WTC11 (cell line): ENCODE measurements at regions not wholly inside any gene's neighbourhood (a gene's known extent, or its start where the extent isn't known, plus 50 kb on each side); places are given as distances from the start of the nearest gene placed in this dataset.
A peak's percentile ranks its signal among the peaks of the same experiment; 100 is the strongest.

Source experiments
- ATAC-seq: fragments of 200-7000 bp; cut with Tn5 transposase; 2 replicates; pipeline ENCODE4 v1.10.0; 2021; ENCODE audit warnings: mild to moderate bottlenecking, moderate library complexity
- CTCF ChIA-PET: fragments of 300-600 bp; sonication (Branson Sonifier 250); formaldehyde crosslinking; loops from one replicate; lab custom pipeline; 2021; ENCODE audit warnings: antibody characterized with exemption; lab: Charles Lee
- POLR2A ChIA-PET: fragments of 350-600 bp; sonication (Branson Sonifier 250); formaldehyde crosslinking; loops from one replicate; lab custom pipeline; 2021; ENCODE audit warnings: antibody characterized with exemption; lab: Charles Lee
- DNase-seq: peaks from one replicate; pipeline ENCODE4 v3.0.0; 2021; ENCODE audit warnings: low spot score
- H3K27ac Mint-ChIP-seq: 2 replicates; pipeline ENCODE4 v1.8.0; 2021; ENCODE audit warnings: mixed read lengths
- H3K27me3 Mint-ChIP-seq: 2 replicates; pipeline ENCODE4 v1.8.0; 2021; ENCODE audit warnings: low read depth, mild to moderate bottlenecking, moderate library complexity, mixed read lengths
- H3K36me3 Mint-ChIP-seq: 2 replicates; pipeline ENCODE4 v1.8.0; 2021; ENCODE audit warnings: mixed read lengths
- H3K4me1 Mint-ChIP-seq: 2 replicates; pipeline ENCODE4 v1.8.0; 2022; ENCODE audit warnings: mixed read lengths
- H3K4me3 Mint-ChIP-seq: 2 replicates; pipeline ENCODE4 v1.8.0; 2021; ENCODE audit warnings: mild to moderate bottlenecking, moderate library complexity, mixed read lengths
- H3K9me3 Mint-ChIP-seq: 2 replicates; pipeline ENCODE4 v1.8.0; 2021; ENCODE audit warnings: mixed read lengths
- ATF3 ChIP-seq: sonication (generic); formaldehyde crosslinking; conservative IDR thresholded peaks from 2 replicates; pipeline ENCODE4 v1.8.1; 2022; ENCODE audit warnings: mild to moderate bottlenecking, missing genetic modification reagents
- CREB1 ChIP-seq: sonication (generic); formaldehyde crosslinking; IDR thresholded peaks from 2 replicates; pipeline ENCODE4 v1.8.0; 2023; ENCODE audit warnings: mild to moderate bottlenecking, missing genetic modification reagents
- CTCF ChIP-seq: fragments of 200-600 bp; IDR thresholded peaks from 2 replicates; pipeline ENCODE4 v1.8.0; 2022; ENCODE audit warnings: antibody characterized with exemption
- E2F5 ChIP-seq: sonication (generic); formaldehyde crosslinking; IDR thresholded peaks from 2 replicates; pipeline ENCODE4 v1.8.1; 2022; ENCODE audit warnings: mild to moderate bottlenecking, moderate library complexity, missing genetic modification reagents
- ESRRA ChIP-seq: sonication (generic); formaldehyde crosslinking; IDR thresholded peaks from 2 replicates; pipeline ENCODE4 v1.8.1; 2022; ENCODE audit warnings: mild to moderate bottlenecking, missing genetic modification reagents, borderline replicate concordance
- FOXK1 ChIP-seq: sonication (generic); formaldehyde crosslinking; IDR thresholded peaks from 2 replicates; pipeline ENCODE4 v1.8.0; 2022; ENCODE audit warnings: mild to moderate bottlenecking, moderate library complexity, missing genetic modification reagents
- HMGA2 ChIP-seq: fragments of 250-450 bp; sonication (Bioruptor Pico); IDR thresholded peaks from 2 replicates; pipeline ENCODE4 v1.4.0; 2021; ENCODE audit warnings: mild to moderate bottlenecking, moderate library complexity
- IRF1 ChIP-seq: sonication (generic); formaldehyde crosslinking; IDR thresholded peaks from 2 replicates; pipeline ENCODE4 v1.8.0; 2023; ENCODE audit warnings: missing genetic modification reagents
- IRF2 ChIP-seq: sonication (generic); formaldehyde crosslinking; IDR thresholded peaks from 2 replicates; pipeline ENCODE4 v1.8.0; 2022; ENCODE audit warnings: low read depth, missing genetic modification reagents, borderline replicate concordance
- JUN ChIP-seq: sonication (generic); formaldehyde crosslinking; IDR thresholded peaks from 2 replicates; pipeline ENCODE4 v1.8.0; 2023; ENCODE audit warnings: mild to moderate bottlenecking, missing genetic modification reagents
- MLX ChIP-seq: sonication (generic); formaldehyde crosslinking; IDR thresholded peaks from 2 replicates; pipeline ENCODE4 v1.8.1; 2023; ENCODE audit warnings: mild to moderate bottlenecking, missing genetic modification reagents, moderate library complexity
- STAT6 ChIP-seq: sonication (generic); formaldehyde crosslinking; conservative IDR thresholded peaks from 2 replicates; pipeline ENCODE4 v1.8.1; 2023; ENCODE audit warnings: mild to moderate bottlenecking, low read depth, missing genetic modification reagents, moderate library complexity
- USF1 ChIP-seq: sonication (generic); formaldehyde crosslinking; IDR thresholded peaks from 2 replicates; pipeline ENCODE4 v1.8.0; 2022; ENCODE audit warnings: mild to moderate bottlenecking, missing genetic modification reagents
- ZMAT4 ChIP-seq: fragments of 250-450 bp; sonication (Bioruptor Pico); IDR thresholded peaks from 2 replicates; pipeline ENCODE4 v1.9.0; 2021; ENCODE audit warnings: mild to moderate bottlenecking
- ZNF121 ChIP-seq: sonication (generic); formaldehyde crosslinking; IDR thresholded peaks from 2 replicates; pipeline ENCODE4 v1.8.0; 2023; ENCODE audit warnings: missing genetic modification reagents
- ZNF317 ChIP-seq: sonication (generic); formaldehyde crosslinking; IDR thresholded peaks from 2 replicates; pipeline ENCODE4 v1.8.1; 2023; ENCODE audit warnings: low read depth, mild to moderate bottlenecking, moderate library complexity, missing genetic modification reagents, borderline replicate concordance
- ZNF416 ChIP-seq: fragments of 250-450 bp; sonication (Bioruptor Pico); IDR thresholded peaks from 2 replicates; pipeline ENCODE4 v1.9.0; 2021; ENCODE audit warnings: mild to moderate bottlenecking, inconsistent platforms
- ZNF532 ChIP-seq: fragments of 250-450 bp; sonication (Bioruptor Pico); IDR thresholded peaks from 2 replicates; pipeline ENCODE4 v1.9.0; 2021; ENCODE audit warnings: mild to moderate bottlenecking, borderline replicate concordance

- POLR2A ChIA-PET = no interaction called here
- no peak overlapping the region for H3K4me3 Mint-ChIP-seq
- H3K4me1 Mint-ChIP-seq = no peaks in the 10 kb centered on the region
- H3K36me3 Mint-ChIP-seq = no peaks in the 10 kb centered on the region; the same call in 1 of the 2 replicates
- H3K27me3 Mint-ChIP-seq = no peaks in the 10 kb centered on the region; the same call in 1 of the 2 replicates
- no peak for TF ChIP-seq ZNF317
- TF ChIP-seq CTCF = no peak
- no peak for TF ChIP-seq ZNF121 (CRISPR knock-in tag)
- no peak for TF ChIP-seq STAT6 (CRISPR knock-in tag)
- peaks cover 23% of the 10 kb centered on the region for H3K9me3 Mint-ChIP-seq
- CTCF ChIA-PET = no interaction called here
- H3K27ac Mint-ChIP-seq = no peak overlapping the region
- DNase-seq = peak; percentile 34
- peak; percentile 98 for ATAC-seq
Observed at GRCh38 chr6:73942592-73943186, 246.7 kb downstream of the CD109 start.

GRCh38 chr6:73941892-73942291 is 245.9 kb downstream of the CD109 start:
- H3K27ac Mint-ChIP-seq = no peak overlapping the region
- DNase-seq (no peak), ATAC-seq (no peak)
- no peak overlapping the region for H3K4me3 Mint-ChIP-seq
- POLR2A ChIA-PET = no interaction called here
- no peaks in the 10 kb centered on the region; the same call in 1 of the 2 replicates for H3K36me3 Mint-ChIP-seq
- H3K4me1 Mint-ChIP-seq = no peaks in the 10 kb centered on the region
- CTCF ChIA-PET = no interaction called here
- TF ChIP-seq HMGA2 (CRISPR knock-in tag) = no peak
- TF ChIP-seq JUN (CRISPR knock-in tag) = no peak
- no peak for TF ChIP-seq E2F5
- TF ChIP-seq FOXK1 (CRISPR knock-in tag) = no peak
- TF ChIP-seq MLX = no peak
- no peak for TF ChIP-seq IRF1 (CRISPR knock-in tag)
- TF ChIP-seq CREB1 (CRISPR knock-in tag) = no peak
- TF ChIP-seq ZNF416 (CRISPR knock-in tag) = no peak
- no peak for TF ChIP-seq ZMAT4 (CRISPR knock-in tag)
- no peaks in the 10 kb centered on the region; the same call in 1 of the 2 replicates for H3K27me3 Mint-ChIP-seq
- peaks cover 19% of the 10 kb centered on the region for H3K9me3 Mint-ChIP-seq

GRCh38 chr6:73937805-73938204 is 241.8 kb downstream of the CD109 start:
- Mint-ChIP-seq H3K36me3 (no peaks in the 10 kb centered on the region; the same call in 1 of the 2 replicates), H3K4me1 (no peaks in the 10 kb centered on the region), H3K27ac (no peak overlapping the region), H3K4me3 (no peak overlapping the region), H3K27me3 (peaks cover 2% of the 10 kb centered on the region; the same call in 1 of the 2 replicates), H3K9me3 (peaks cover 25% of the 10 kb centered on the region)
- CTCF ChIA-PET = no interaction called here
- ATAC-seq (no peak), DNase-seq (no peak)
- POLR2A ChIA-PET = no interaction called here
- TF ChIP-seq ATF3 (CRISPR knock-in tag) (no peak), IRF2 (CRISPR knock-in tag) (no peak), USF1 (no peak), ZNF532 (CRISPR knock-in tag) (no peak), ESRRA (CRISPR knock-in tag) (no peak)
